ENCODE measurements at regions not wholly inside any gene's neighbourhood (a gene's known extent, or its start where the extent isn't known, plus 50 kb on each side); places are given as distances from the start of the nearest gene placed in this dataset.

GRCh38 chr3:159895430-159895829, 93.2 kb upstream of the IL12A start:
- Histone ChIP-seq H3K4me1 (ENCODE audit: control insufficient read depth, insufficient read depth, low read length) (peaks cover 9% of the 10 kb centered on the region), H3K9me3 (ENCODE audit: control insufficient read depth, insufficient read depth, low read depth, low read length) (no peaks in the 10 kb centered on the region), H3K36me3 (ENCODE audit: control insufficient read depth in 2 of 2, insufficient read depth in 1 of 2, low read length in 2 of 2) (peaks cover 0 to 39% of the 10 kb centered on the region in 2 experiments; a peak in 2 of 3 replicates), H3K27ac (ENCODE audit: extremely low read depth, low read depth, low read length) (no peak overlapping the region), H3K4me3 (ENCODE audit: low read depth, low read length) (no peak overlapping the region)
- ChIA-PET CTCF (interaction anchor here (1.0 to 2.5 kb wide), 4 partner anchors 9 to 109 kb away, joined by 3 to 16 read pairs (median 6); no protein-coding TSS in a partner anchor), POLR2A (no interaction called here)
- no peak for TF ChIP-seq ZNF510 (tag by site-specific recombination; IDR thresholded peaks at IDR 0.05; ENCODE audit: insufficient replicate concordance)
- TF ChIP-seq, protein P1, sequence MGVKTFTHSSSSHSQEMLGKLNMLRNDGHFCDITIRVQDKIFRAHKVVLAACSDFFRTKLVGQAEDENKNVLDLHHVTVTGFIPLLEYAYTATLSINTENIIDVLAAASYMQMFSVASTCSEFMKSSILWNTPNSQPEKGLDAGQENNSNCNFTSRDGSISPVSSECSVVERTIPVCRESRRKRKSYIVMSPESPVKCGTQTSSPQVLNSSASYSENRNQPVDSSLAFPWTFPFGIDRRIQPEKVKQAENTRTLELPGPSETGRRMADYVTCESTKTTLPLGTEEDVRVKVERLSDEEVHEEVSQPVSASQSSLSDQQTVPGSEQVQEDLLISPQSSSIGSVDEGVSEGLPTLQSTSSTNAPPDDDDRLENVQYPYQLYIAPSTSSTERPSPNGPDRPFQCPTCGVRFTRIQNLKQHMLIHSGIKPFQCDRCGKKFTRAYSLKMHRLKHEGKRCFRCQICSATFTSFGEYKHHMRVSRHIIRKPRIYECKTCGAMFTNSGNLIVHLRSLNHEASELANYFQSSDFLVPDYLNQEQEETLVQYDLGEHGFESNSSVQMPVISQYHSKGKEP (tag by site-specific recombination; IDR thresholded peaks at IDR 0.05), result no peak
- TF ChIP-seq GLI4 (tag by site-specific recombination; IDR thresholded peaks at IDR 0.05), result no peak
- no peak for TF ChIP-seq ZNF610 (tag by site-specific recombination; IDR thresholded peaks at IDR 0.05; ENCODE audit: borderline replicate concordance)
- TF ChIP-seq KLF1 (tag by site-specific recombination; IDR thresholded peaks at IDR 0.05), result no peak
- no peak for TF ChIP-seq ZNF654 (tag by site-specific recombination; IDR thresholded peaks at IDR 0.05; ENCODE audit: low read depth)
- TF ChIP-seq ZNF514 (tag by site-specific recombination; IDR thresholded peaks at IDR 0.05), result no peak
- TF ChIP-seq ZNF529 (tag by site-specific recombination; IDR thresholded peaks at IDR 0.05; ENCODE audit: insufficient replicate concordance), result no peak
- no peak for TF ChIP-seq ZNF202 (tag by site-specific recombination; IDR thresholded peaks at IDR 0.05; ENCODE audit: borderline replicate concordance)
- TF ChIP-seq ZNF843 (tag by site-specific recombination; IDR thresholded peaks at IDR 0.05), result no peak
- no peak for TF ChIP-seq ZNF184 (tag by site-specific recombination; IDR thresholded peaks at IDR 0.05)

DNA sequence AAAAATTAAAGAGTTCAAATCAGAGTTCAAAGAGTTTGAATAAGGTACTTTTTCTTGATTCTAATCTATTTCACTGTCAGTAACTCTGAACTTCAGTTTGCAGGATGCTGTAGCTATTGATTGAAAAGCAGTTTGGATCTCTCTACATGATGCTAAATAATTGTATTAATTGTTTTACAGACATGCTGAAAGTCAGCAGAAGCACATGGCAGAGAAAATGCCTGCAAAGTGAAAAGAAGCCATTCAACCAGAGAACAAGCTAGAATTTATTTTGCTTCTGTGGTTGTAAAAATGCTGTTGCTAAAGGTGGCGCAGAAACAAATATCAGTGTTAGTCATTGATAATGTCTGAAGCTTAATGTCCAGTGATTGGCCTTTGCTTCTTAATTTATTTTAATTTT, 92.1 kb upstream of the IL12A start:
- no peak overlapping the region for H3K27ac ChIP-seq (ENCODE audit: extremely low read depth, low read depth, low read length)
- ChIA-PET CTCF (interaction anchor here (0.6 to 2.5 kb wide), 6 partner anchors 12 to 586 kb away, joined by 3 to 16 read pairs (median 7); no protein-coding TSS in a partner anchor), POLR2A (no interaction called here)
- no peaks in the 10 kb centered on the region for H3K9me3 ChIP-seq (ENCODE audit: control insufficient read depth, insufficient read depth, low read depth, low read length)
- peaks cover 9% of the 10 kb centered on the region for H3K4me1 ChIP-seq (ENCODE audit: control insufficient read depth, insufficient read depth, low read length)
- H3K36me3 ChIP-seq (ENCODE audit: control insufficient read depth in 2 of 2, insufficient read depth in 1 of 2, low read length in 2 of 2), result peaks cover 0 to 37% of the 10 kb centered on the region in 2 experiments; a peak in 2 of 3 replicates
- no peak overlapping the region for H3K4me3 ChIP-seq (ENCODE audit: low read depth, low read length)
- TF ChIP-seq ZNF48 (tag by site-specific recombination; IDR thresholded peaks at IDR 0.05) (no peak), ZNF169 (tag by site-specific recombination; IDR thresholded peaks at IDR 0.05) (no peak), ZNF624 (tag by site-specific recombination; IDR thresholded peaks at IDR 0.05) (no peak), ZBTB1 (tag by site-specific recombination; IDR thresholded peaks at IDR 0.05) (no peak), ZNF843 (tag by site-specific recombination; IDR thresholded peaks at IDR 0.05) (no peak), ZNF701 (tag by site-specific recombination; IDR thresholded peaks at IDR 0.05) (no peak)
- TF ChIP-seq, protein P2, sequence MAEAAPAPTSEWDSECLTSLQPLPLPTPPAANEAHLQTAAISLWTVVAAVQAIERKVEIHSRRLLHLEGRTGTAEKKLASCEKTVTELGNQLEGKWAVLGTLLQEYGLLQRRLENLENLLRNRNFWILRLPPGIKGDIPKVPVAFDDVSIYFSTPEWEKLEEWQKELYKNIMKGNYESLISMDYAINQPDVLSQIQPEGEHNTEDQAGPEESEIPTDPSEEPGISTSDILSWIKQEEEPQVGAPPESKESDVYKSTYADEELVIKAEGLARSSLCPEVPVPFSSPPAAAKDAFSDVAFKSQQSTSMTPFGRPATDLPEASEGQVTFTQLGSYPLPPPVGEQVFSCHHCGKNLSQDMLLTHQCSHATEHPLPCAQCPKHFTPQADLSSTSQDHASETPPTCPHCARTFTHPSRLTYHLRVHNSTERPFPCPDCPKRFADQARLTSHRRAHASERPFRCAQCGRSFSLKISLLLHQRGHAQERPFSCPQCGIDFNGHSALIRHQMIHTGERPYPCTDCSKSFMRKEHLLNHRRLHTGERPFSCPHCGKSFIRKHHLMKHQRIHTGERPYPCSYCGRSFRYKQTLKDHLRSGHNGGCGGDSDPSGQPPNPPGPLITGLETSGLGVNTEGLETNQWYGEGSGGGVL (tag by site-specific recombination; IDR thresholded peaks at IDR 0.05), result no peak

DNA sequence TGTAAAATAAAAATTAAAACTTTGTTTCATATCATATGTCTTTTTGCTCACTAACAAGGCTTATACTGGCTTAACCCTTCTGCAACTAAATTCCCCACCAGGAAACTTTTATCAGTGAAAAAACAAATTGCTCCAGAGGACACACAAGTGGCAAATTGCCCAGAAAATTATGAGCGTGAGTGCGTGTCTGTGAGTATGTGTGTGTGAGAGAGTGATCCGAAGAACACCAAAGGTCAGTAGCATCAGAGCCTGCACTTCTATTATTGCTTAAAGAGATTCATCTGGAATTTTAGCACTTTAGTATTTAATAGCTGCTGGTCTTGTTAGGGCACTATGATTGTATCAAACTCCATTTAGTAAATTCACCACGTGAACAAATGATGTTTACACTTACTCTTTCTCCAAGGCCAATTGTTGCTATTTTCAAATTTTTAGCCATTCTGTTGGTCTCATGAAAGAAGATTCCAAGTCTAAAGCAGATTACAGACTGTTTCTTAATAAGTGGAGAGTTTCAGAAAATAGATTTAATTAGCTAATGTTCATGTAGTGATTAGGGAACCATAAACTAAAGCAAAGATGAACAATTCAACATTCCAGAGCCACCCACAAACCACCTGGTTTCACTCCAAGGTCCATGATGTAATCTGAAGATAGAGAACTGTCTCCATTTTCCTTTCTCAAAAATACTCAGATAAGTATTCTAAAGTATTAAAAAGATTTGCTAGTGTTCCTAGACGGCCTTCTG, 91.1 kb upstream of the IL12A start:
- ChIA-PET POLR2A (no interaction called here), CTCF (interaction anchor here (0.5 to 1.3 kb wide), 3 partner anchors 9 to 13 kb away, joined by 3 to 7 read pairs (median 3); no protein-coding TSS in a partner anchor)
- Histone ChIP-seq H3K4me3 (ENCODE audit: low read depth, low read length) (no peak overlapping the region), H3K36me3 (ENCODE audit: control insufficient read depth in 2 of 2, insufficient read depth in 1 of 2, low read length in 2 of 2) (peaks cover 0 to 28% of the 10 kb centered on the region in 2 experiments; a peak in 2 of 3 replicates), H3K4me1 (ENCODE audit: control insufficient read depth, insufficient read depth, low read length) (peaks cover 9% of the 10 kb centered on the region), H3K27ac (ENCODE audit: extremely low read depth, low read depth, low read length) (no peak overlapping the region), H3K9me3 (ENCODE audit: control insufficient read depth, insufficient read depth, low read depth, low read length) (no peaks in the 10 kb centered on the region)
- TF ChIP-seq, protein P3, sequence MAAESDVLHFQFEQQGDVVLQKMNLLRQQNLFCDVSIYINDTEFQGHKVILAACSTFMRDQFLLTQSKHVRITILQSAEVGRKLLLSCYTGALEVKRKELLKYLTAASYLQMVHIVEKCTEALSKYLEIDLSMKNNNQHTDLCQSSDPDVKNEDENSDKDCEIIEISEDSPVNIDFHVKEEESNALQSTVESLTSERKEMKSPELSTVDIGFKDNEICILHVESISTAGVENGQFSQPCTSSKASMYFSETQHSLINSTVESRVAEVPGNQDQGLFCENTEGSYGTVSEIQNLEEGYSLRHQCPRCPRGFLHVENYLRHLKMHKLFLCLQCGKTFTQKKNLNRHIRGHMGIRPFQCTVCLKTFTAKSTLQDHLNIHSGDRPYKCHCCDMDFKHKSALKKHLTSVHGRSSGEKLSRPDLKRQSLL (tag by site-specific recombination; IDR thresholded peaks at IDR 0.05), result no peak
- TF ChIP-seq KLF9 (tag by site-specific recombination; IDR thresholded peaks at IDR 0.05; ENCODE audit: low read depth) (no peak), ZNF292 (tag by site-specific recombination; IDR thresholded peaks at IDR 0.05; ENCODE audit: borderline replicate concordance, low read depth) (no peak), ZNF571 (tag by site-specific recombination; IDR thresholded peaks at IDR 0.05) (no peak), ZNF449 (tag by site-specific recombination; IDR thresholded peaks at IDR 0.05) (no peak), YY1 (tag by site-specific recombination; IDR thresholded peaks at IDR 0.05) (no peak), ZNF24 (tag by site-specific recombination; IDR thresholded peaks at IDR 0.05) (no peak), ZSCAN30 (tag by site-specific recombination; IDR thresholded peaks at IDR 0.05) (peak; percentile 10; the same call in 1 of the 2 replicates), ZNF155 (tag by site-specific recombination; IDR thresholded peaks at IDR 0.05) (no peak)

Measured in HEK293 (cell line).